NOMO-1 treated with DMSO at 0.1 percent for 48 hours (cell line): ENCODE measurements at regions not wholly inside any gene's neighbourhood (a gene's known extent, or its start where the extent isn't known, plus 50 kb on each side); places are given as distances from the start of the nearest gene placed in this dataset.

Experiments
- DNase-seq: peaks from one replicate; lab custom pipeline; 2025; ENCODE audit not compliant: unreplicated experiment; lab: John Stamatoyannopoulos, UW

DNA sequence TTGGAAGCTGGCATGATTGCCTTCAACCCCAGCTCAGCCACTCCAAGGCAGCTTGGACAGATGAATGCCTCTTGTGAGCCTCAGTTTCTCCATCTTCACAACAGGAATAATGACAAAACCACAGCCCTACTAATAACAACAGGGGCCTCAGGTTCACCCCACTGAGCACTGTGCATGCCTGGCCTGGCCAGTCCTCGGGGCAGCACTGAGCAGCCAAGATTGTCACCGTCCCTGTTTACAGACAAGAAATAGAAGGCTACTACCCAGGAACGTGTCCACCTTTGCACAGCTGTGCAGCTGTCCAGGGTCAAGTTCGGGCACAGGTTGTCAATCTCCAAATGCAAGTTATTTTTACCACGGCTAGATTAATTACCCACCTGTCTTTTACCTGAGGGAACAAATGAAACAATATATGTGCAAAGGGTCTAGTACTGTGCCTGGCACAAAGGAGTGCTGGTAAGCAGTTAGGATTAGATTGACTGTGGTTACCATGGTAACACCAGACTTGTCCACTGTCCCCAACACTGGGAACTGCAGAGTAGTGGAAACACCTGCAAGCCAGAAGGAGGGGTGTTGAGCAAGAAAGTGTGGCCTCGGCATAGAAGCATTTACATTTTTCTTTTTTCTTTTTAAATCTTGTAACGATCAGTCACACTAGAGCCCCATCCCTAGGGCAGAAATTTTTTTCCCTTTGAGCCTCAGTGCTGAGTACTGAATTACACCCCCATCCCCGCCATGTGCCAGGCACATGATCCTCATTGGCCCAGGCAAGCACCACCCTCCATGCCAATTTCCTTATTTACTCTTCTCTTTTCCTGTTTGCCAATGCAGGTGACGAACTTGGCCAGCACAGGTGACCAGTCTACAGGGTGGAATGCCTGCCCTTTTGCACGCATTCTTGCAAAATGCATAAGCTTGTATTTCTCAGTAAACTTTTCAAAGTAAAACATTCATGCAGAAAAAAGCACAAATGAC is 66.3 kb upstream of the SLC6A6 start:
- DNase-seq = no peak

DNA sequence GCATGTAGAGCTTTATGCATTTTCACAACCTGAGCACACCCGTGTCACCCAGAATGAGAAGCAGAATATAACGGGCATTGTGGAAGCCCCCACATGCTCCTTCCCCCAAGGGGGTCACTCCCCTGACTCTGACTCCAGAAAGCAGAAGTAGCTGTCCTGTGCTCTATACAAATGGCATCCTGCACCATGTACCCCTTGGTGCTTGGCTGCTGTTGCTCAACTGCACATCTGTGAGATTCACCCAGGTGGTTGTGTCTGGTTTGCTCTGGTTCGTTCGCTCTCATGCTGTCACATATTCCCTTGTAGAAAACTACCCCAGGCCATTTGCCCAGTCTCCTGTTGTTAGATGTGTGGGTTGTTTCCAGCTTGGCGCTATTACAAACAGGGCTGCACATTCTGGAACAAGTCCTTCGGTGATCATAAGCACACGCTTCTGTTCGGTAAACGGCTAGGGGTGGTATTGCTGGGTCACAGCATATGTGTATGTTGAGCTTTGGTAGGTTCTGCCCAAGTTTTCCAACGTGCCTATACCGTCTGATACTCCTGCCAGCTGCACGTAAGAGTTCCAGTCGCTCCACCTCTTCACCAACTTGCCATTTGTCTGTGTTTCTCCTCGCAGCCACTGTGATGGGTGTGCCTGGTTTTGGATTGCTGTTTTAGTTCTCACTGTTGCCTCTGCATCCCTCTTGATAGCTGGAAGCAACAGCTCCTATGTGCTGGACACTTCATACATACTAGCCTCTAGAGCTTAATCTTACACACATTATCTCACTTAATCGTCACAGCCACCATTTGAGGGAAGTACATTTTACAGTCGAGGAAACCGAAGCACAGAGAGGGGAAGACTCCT is 65.4 kb upstream of the SLC6A6 start:
- no peak for DNase-seq

DNA sequence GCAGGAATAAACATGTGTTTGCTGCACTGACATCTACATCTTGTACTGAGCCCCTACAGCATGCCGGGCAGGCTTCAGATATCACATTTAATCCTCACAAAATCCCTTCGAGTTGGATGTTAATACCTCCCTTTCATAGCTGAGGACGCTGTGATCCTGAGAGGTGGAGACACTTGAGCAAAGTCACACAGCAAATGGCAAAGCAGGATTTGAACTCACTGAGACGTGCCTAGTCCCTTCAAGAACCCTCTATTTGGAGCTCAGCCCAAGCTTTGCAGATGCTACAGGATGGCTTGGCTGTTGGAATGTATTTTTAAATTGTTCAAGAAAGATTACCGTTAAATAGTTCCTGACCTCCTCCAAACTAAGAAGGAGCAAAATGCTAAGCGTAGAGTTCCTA is 64.6 kb upstream of the SLC6A6 start:
- DNase-seq = no peak

DNA sequence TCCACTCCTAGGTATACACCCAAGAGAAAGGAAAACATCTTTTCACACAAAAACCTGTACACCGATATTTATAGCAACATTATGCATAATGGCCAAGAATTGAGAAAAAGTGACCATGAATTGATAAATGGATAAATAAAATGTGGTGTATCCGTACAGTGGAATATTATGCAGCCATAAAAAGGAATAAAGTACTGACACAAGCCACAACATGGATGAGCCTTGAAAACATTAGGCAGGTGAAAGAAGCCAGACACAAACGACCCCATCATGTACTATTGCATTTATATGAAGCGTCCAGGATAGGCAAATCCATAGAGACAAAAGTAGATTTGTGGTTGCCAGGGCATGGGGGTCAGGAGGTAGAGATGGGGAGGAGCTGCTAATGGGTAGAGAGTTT is 64.2 kb upstream of the SLC6A6 start:
- DNase-seq = no peak

DNA sequence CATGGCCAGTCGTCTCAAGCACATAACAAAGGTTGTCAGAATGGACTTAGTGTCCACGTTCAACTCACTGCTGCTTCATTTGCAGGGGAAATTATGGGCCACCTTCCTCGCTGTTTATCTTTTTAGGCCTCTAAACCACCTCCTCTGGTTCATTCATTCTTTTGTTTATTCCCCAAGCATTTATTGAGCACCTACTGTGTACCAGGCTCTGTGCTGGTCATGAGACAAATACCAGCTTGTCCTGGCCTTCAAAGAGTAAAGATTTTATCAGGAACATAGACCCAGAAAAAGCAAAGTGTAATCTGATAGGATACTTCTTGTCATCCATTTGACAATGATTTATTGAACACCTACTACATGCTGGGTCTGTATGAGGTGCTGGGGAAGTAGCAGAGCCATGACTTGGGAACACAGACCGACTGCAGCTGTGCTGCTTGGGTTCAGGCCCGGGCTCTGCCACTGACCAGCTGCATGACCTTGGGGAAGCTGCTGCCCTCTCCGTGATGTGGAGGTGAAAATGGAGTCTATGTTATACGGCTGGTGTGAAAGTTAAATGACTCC is 63.4 kb upstream of the SLC6A6 start:
- no peak for DNase-seq

DNA sequence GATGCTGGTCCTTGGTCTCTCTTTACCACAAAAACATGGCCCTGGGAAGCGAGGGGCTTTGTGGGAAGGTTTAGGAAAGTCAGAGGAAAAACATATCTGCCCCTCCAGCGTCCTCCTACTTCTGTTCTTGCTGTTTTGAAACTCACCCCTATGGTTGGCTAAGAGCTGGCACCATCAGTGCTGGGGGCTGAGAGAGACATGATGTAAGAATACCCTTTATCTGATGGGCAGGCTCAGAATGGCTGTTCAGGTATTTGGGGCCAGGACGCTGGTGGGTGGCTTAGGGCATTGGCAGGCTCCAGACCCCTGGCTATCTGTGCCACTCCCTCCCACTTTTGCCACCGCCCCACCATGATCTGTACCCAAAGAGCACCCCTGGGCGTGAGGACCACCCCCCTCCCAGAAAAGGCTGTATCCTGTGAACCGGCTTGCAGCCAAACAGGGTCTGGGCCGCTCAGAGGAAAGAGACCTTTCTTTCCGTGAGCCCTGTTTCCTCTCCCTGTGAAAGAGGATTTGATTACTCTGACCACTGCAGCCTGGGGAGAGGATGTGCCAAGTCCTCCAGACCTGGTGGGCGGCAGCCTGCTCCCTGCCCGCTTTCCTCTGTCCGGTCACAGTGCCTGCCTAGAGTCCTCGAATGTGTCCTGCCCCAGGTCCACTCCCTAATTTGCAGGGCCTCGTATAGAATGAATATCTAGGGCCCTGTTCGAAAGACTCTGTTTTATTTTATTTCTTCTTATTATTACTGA is 61.3 kb upstream of the SLC6A6 start:
- DNase-seq = no peak

DNA sequence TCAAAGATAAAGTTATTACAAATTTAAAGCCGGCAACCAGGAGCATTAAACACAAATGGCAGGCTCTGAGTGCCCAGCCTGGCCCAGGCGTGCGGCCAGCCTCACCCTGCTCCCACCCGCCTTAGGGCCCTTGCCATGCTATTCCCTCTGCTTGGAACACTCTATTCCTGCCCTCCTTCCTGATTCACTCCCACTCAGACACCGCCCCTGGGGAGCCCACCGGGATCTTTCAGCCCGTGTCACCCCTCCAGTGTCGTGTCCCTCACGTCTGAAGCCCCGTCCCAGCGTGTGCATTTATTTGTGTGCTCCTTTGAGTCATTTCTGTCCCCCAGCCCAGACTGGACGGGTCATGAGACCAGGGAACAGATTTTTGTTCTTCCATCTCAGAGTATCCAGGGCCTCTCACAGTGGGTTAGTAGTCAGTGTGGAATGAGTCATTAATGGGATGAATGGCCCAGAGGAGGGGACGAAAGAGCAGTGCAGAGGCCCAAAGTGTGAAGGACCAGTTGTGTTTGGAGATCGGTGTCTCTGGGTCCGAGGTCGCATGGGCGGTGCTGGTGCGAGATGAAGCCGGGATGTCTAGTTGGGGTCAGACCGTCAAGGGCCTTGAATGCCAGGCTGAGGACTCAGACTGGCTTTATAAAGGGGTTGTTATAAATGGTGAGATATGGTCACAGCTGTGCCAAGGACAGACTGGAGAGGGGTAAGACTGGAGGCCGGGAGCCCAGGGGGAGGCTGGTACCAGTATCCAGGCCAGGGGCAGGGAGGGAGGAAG is 58.9 kb upstream of the SLC6A6 start:
- no peak for DNase-seq

DNA sequence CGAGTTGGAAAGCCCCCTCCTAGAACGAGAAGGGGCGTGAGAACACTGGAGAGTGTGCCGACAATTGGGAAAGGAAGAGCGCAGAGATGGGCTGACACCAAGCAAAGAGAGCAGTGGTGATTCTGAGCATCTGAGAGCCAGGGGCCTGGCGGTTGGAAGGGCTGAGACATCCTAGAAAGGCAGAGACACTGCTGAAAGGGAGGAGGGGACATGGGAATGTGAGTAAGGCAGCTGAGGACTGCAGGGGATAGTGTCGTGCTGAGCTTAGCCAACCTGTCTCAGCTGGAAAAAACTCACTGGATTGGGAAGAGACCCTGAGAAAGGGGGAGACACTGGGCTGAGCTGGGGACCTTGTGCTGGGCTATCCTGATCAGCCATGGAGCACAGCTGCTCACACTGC is 58.1 kb upstream of the SLC6A6 start:
- DNase-seq = no peak

DNA sequence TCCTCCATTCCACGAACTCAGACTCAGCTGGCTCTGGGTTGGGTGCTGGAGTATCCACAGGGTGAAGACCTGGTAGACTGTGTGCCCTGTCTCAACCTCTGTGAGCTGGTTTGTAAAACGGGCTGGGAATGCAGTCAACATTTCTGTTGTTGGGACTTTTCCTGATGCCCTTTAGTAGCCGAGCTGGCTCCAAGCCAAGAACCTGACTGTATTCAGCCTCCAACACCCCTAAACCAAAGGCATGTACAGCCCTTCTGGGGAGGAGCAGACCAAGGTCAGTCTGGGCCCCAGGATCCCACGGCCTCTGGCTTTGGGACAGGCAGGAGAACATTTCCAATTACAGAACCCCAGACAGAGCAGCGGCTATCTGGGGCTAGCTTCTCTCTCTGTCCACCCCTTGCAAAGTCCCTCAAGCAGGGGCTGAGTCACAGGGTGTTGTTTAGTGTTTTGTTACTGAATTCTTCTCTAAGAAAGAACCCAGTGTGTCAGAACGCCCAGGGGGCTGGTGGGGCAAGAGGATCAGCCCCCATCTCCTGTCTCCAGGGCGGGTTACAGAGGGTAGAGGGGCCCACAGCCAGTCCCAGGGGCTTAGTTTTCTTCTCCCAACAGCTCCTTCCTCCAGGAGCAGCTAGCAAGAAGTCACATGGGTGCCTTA is 56.8 kb upstream of the SLC6A6 start:
- DNase-seq = no peak

DNA sequence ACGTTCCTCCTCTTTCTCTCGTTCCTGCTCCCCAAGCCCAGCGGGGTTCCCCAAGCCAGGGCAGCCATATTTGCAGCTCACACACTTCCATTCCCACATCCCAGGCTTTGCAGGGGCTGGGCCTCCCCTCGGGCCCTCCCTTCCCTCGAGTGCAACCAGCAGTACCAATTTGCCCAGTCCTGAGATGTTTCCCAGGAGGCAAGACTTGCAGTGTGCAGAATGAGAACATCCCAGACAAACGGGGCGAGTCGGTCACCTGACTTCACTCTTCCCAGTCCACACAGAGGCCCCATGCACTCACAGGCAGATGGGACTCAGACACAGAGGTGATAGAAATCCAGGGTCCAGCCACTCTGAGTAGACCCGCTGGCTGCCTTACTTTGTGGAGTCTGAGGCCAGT is 56.2 kb upstream of the SLC6A6 start:
- no peak for DNase-seq

DNA sequence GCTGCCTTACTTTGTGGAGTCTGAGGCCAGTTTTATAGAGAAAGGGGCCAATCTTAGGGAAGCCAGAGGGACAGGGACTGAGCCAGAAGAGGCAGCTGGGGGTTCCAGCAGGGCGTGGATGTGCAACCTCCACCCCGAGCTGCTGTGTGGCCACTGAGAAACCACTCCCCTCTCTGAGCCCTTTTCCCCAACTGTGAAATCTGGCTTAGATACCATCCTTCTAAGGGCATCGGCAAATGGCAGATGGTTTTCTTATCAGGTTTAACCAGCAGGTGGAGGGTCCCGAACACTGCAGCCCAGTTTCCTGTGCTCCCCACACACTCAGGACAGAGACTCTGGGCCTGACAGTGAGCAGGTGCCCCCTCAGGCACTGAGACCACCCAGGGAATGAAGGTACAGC is 55.8 kb upstream of the SLC6A6 start:
- DNase-seq = no peak

DNA sequence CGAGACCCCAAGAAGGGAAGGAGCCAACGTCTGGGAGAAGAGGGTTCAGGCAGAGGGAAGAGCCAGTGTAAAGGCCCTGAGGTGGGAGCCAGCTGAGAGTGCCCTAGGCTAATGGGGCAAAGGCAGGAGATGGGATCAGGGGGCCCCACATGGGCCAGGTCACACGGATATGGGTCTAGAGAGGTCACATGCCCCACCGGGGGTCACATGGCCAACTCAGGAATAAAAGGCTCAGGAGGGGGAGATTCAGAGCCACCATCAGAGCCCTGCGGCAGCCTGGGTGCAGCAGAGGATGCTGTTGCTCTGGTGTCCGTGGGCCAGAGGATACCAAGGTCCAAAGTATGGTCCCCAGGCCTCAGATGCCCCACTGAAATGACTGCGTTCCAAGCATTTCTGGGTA is 55.3 kb upstream of the SLC6A6 start:
- DNase-seq = no peak

DNA sequence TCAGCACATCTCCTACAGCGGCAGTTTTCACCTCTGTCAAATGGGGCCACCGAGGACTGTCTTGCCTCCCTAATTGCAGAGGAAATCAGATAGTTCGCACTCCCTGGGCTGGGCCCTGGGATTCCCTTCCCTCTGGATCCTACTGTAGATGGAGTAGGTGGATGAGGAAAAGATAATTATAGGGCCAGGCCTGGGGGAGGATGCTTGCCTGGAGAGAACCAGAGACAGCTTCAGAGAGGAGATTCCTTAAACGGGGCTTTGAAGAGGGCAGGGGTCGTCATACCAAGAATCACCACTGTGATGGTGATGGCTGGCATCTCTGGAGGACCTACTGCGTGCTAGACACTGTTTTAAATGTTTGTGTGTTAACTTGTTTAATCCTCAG is 50.8 kb upstream of the SLC6A6 start:
- no peak for DNase-seq

DNA sequence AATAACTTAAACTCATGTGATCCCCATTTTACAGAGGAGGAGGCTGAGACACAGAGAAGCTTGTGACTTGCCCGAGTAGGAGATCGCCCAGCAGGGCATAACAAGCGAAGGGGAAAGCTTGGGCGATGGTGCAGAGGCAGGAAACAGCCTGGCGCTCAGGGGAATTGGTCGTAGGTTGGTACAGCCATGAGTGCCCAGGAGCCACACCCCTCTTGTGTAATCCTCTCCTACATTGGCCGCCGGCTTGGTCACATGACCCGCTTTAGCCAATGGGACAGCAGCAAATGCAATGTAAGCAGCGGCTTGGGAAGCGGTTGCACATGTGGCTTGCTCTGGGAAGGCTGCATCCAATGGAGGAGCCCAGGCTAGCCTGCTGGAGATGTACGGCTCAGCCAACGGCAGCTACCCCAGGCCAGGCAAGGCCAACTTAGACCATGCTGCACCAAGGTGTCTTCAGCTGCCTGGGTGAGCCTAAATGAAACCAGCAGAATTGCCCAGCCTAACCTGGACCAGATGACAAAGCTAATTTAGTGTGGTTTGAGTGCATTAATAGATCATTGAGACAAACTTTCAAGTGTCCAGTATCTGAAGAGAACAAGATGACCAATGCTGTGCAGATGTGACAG is 50.3 kb upstream of the SLC6A6 start:
- no peak for DNase-seq
